ENCODE measurements at regions not wholly inside any gene's neighbourhood (a gene's known extent, or its start where the extent isn't known, plus 50 kb on each side); places are given as distances from the start of the nearest gene placed in this dataset.

- no TSS peak for BruUV-seq (replicated peaks)
Measured at GRCh38 chr9:134273647-134274046, 52.6 kb upstream of the RXRA start.

More at GRCh38 chr9:134273647-134274046, 52.6 kb upstream of the RXRA start:
- H3K27ac ChIP-seq (ENCODE audit: low read depth, low read length) = no peak overlapping the region
- H3K9me2 ChIP-seq (ENCODE audit: insufficient read depth) = no peaks in the 10 kb centered on the region
- no peak for TF ChIP-seq CTCF (IDR thresholded peaks at IDR 0.05 in 2 of 3, conservative IDR thresholded peaks at IDR 0.05 in 1 of 3; ENCODE audit: borderline replicate concordance in 1 of 3, insufficient read depth in 1 of 3, low read depth in 2 of 3, low read length in 2 of 3)
- TF ChIP-seq FOSL1 (IDR thresholded peaks at IDR 0.05; ENCODE audit: low read depth) = no peak
- TF ChIP-seq CEBPB (IDR thresholded peaks at IDR 0.05; ENCODE audit: low read depth) = no peak
- TF ChIP-seq POLR2AphosphoS5 (IDR thresholded peaks at IDR 0.05; ENCODE audit: low read depth, low read length) = no peak
- no peak for TF ChIP-seq TCF7L2 (IDR thresholded peaks at IDR 0.05; ENCODE audit: borderline replicate concordance, extremely low read depth, insufficient read depth, insufficient read length)
- no peak for TF ChIP-seq REST (IDR thresholded peaks at IDR 0.05; ENCODE audit: low read depth)
- no peak for TF ChIP-seq ELF1 (IDR thresholded peaks at IDR 0.05; ENCODE audit: borderline replicate concordance, low read depth)
- H3K4me2 ChIP-seq (ENCODE audit: low read length) = no peak overlapping the region
- ATAC-seq (no peak), DNase-seq (ENCODE audit: low read depth, low spot score) (no peak)
- H3K4me3 ChIP-seq (replicated peaks in 1 of 2; ENCODE audit: low read depth in 1 of 2, low read length in 2 of 2) = no peak overlapping the region
- ChIA-PET CTCF (no interaction called here), POLR2A (no interaction called here), RAD21 (ENCODE audit: low non-redundant PET in 1 of 2, low total read pairs in 2 of 2, uncharacterized antibody in 2 of 2, unreplicated experiment in 2 of 2) (no interaction called here)
- H3K79me2 ChIP-seq (ENCODE audit: insufficient read depth, low read length) = no peaks in the 10 kb centered on the region
- no peaks in the 10 kb centered on the region for H3K4me1 ChIP-seq (ENCODE audit: control insufficient read depth in 1 of 2, insufficient read depth in 2 of 2, low read length in 2 of 2)
- H3K36me3 ChIP-seq (ENCODE audit: control insufficient read depth in 1 of 2, insufficient read depth in 2 of 2, low read length in 2 of 2) = no peaks in the 10 kb centered on the region
- no peak overlapping the region for H3K9ac ChIP-seq (ENCODE audit: low read length)
- peaks cover 5% of the 10 kb centered on the region in 2 experiments; a peak in 2 of 4 replicates for H3K9me3 ChIP-seq (ENCODE audit: control insufficient read depth in 1 of 2, insufficient read depth in 1 of 2, low read depth in 1 of 2, low read length in 2 of 2)
- intact Hi-C loops (cut with micrococcal nuclease) = no loop called here
- no peaks in the 10 kb centered on the region for H4K20me1 ChIP-seq (ENCODE audit: insufficient read depth)
- no peak overlapping the region for H2AFZ ChIP-seq (ENCODE audit: low read depth, low read length, poor library complexity, severe bottlenecking)
- no peaks in the 10 kb centered on the region for H3K27me3 ChIP-seq (ENCODE audit: insufficient read depth, low read length)
